Mesenteric fat pad (tissue), 1 donor: ENCODE measurements at regions not wholly inside any gene's neighbourhood (a gene's known extent, or its start where the extent isn't known, plus 50 kb on each side); places are given as distances from the start of the nearest gene placed in this dataset.

Source experiments
- DNase-seq: peaks from one replicate; pipeline ENCODE4 v3.0.0-alpha.2; 2020; ENCODE audit warnings: low spot score
- donor health status: DM: yes; HTN: yes; CAD: no.

DNA sequence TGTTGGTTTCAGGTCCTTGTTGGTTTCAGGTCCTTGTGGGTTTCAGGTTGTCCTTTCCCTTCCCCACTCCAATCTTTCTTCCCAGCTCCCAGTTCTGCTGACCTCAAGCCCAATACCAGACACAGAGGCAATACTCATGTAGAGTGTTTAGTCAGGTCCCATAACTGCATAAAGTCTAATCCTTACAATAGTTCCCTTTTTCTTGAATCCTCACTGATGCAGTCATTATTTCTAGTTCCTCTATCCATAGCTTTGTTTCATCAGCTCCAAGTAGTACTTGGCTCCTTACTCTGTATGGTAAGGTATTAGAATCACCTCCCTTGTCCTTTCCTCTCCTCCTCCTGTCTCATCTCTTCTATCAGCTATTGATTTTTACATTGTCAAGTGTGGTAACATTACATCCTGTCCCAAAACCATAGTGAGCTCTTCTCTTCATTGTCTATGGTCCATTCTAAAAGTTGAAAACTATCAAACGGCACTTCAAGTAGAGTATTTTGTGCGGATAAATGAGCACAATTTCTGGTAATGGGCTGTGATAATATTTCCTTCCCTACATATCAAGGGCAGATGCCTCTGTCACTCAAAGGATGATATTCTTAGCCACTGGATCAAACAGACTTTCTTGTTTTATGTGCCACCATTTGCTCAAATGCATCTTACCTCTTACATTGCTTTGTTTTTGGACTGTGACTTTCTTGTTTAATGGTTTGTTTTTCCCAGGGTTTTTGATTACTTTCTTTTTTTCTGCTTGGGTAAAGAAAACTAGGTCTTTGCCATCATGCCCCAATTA is 57.2 kb upstream of the JDP2 start:
- no peak for DNase-seq

DNA sequence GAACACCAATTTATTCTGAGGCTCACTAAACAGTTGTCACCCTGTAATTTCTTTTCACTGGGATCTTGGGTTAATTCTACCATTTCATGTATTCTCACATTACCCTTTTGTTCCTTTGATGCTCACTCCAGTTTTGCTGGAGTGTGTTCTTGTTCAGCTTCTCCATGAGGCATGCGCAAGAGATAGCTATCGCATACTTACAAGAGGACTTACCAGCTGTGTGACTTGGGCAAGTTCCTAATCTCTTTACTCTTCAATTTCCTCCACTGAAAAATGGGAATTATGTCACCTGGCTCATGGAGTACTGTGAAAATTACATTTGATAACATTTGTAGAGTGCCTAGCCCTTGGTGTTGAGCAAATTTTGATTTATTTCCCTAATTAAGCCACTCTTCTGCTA is 56.5 kb upstream of the JDP2 start:
- DNase-seq, result no peak

DNA sequence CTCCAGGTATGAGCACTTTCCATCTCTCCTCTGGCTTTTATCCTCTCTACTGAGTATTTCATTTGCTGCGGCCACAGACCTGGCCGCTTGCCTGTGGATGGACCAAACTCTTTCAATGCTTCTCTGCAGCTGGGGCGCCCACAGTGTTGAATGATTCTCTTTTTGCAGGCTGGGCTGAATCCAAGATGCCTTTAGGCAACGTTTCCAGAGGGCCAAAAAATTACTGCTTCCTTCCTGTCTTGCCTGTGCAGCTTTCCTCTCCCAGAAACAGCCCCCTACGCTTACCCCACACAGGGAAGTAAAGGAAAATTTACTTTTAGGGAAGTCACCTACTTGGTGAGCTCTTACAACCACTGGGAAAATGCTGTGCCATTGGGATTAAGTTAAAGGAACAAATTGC is 55.6 kb upstream of the JDP2 start:
- DNase-seq, result no peak

DNA sequence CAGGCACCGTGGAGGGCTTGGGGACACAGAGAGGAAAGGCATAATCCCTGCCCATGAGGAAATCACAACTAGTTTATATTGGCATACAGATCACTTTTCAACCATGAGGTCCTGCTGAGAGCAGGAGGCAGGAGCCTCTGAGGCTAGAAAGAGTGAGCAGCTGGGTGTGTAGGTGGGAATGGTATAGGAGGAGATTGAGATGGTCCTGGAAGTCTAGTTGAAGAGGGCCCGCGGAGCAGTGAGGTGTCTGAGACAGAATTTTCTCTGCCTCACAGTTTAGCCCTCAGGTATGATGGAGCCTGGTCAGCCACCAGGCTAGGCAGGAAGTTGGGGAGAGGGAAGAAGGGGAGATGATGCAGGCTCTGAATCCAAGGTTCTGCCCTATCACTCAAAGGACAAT is 54.7 kb upstream of the JDP2 start:
- no peak for DNase-seq

DNA sequence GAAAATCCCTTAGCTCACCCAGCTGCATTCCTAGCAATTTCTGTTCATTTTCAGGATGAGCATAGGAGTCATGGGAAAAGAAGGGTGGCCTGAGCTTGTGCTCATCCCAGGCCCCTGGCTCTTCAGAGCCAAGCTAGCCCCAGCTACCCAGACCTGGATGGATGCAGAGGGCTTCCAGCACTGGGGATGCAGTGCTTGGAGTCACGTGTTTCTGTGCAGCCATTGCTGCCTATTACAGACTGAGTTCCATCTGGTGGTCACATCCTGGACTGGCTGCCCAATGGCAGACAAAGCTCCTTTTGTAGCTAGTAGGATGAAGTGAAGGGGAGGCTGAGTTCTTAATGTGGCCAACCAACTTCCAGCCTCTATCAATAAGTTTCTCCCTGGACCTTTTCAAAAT is 54.2 kb upstream of the JDP2 start:
- DNase-seq, result no peak

DNA sequence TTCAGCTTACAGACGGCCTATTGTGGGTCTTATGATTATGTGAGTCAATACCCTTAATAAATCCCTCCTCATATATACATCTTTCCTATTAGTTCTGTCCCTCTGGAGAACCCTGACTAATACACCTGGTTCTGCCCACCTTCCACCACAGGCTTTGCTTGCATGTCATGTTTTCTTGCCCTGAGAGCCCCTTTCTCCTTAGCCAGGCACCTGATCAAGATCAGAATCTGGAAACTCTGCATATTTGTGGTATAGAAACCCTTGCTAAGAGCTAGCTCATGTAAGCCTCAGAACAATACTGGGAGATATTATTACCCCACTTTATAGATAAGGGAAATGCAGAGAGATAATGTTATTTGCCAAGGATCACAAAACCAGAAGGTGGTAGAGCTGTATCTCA is 52.9 kb upstream of the JDP2 start:
- DNase-seq, result no peak

DNA sequence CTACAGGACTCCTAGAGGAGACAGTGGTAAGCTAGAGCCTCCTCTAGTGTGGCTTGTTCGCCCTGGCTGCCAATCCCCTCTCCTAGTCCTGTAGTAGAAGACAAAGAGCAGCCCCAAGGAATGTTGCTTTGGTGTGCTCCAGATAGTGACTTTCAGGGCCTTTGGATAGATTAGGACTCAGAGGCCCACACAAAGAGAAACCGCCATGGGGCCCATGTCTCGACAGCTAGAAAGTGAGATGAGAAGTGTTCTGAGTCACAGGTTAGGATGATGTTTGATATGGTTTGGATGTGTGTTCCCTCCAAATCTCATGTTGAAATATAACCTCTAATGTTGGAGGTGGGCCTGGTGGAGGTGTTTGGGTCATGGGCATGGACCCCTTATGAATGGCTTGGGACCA is 51.8 kb upstream of the JDP2 start:
- DNase-seq, result no peak
